Tibial artery (tissue), 4 donors: ENCODE measurements at regions not wholly inside any gene's neighbourhood (a gene's known extent, or its start where the extent isn't known, plus 50 kb on each side); places are given as distances from the start of the nearest gene placed in this dataset.

Experiments
- DNase-seq, 2 donors: peaks; one replicate each; pipeline ENCODE4 v3.0.0-alpha.2; 2019
- H3K27ac ChIP-seq, 2 donors: fragments of 200-600 bp; sonication (generic) in 1 of 2; 1 replicate in 1 of 2; 2 replicates in 1 of 2; pipeline ENCODE4 v1.5.1; 2018 to 2019; ENCODE audit warnings: mild to moderate bottlenecking in 1 of 2
- H3K27me3 ChIP-seq, 2 donors: fragments of 200-600 bp; sonication (generic) in 1 of 2; one replicate each; pipeline versions ENCODE4 v1.5.1 to v1.6.0; 2016 to 2019
- H3K36me3 ChIP-seq, 3 donors: fragments of 200-600 bp; sonication (generic) in 2 of 3; one replicate each; pipeline ENCODE4 v1.5.1; 2016 to 2019; ENCODE audit warnings: mild to moderate bottlenecking in 2 of 3
- H3K4me1 ChIP-seq, 4 donors: fragments of 200-600 bp; sonication (generic) in 2 of 4; 1 replicate in 3 of 4; 2 replicates in 1 of 4; pipeline ENCODE4 v1.5.1; 2016 to 2019
- H3K4me3 ChIP-seq, 2 donors: fragments of 200-600 bp; sonication (generic) in 1 of 2; 1 replicate in 1 of 2; 2 replicates in 1 of 2; pipeline ENCODE4 v1.5.1; 2018 to 2019; ENCODE audit warnings: mild to moderate bottlenecking in 2 of 2
- H3K9me3 ChIP-seq, 3 donors: fragments of 200-600 bp; sonication (generic) in 1 of 3; one replicate each; pipeline ENCODE4 v1.5.1; 2016 to 2019
- intact Hi-C: fragments of 100-400 bp; cut with DNase I; formaldehyde crosslinking; loops from one replicate; pipeline ENCODE4 v1.15.0; 2023; ENCODE audit warnings: low total_unique reads
- TF ChIP-seq, protein P1 (sequence below), 2 experiments: fragments of 200-600 bp in 1 of 2; fragments of 450-650 bp in 1 of 2; IDR thresholded peaks; one replicate each; pipeline ENCODE4 v1.5.1; 2017 to 2019; ENCODE audit warnings: antibody characterized with exemption in 2 of 2, mild to moderate bottlenecking in 1 of 2, moderate library complexity in 1 of 2

GRCh38 chr2:65708086-65708485 lies 275.7 kb upstream of the SPRED2 start:
- TF ChIP-seq, protein P1, sequence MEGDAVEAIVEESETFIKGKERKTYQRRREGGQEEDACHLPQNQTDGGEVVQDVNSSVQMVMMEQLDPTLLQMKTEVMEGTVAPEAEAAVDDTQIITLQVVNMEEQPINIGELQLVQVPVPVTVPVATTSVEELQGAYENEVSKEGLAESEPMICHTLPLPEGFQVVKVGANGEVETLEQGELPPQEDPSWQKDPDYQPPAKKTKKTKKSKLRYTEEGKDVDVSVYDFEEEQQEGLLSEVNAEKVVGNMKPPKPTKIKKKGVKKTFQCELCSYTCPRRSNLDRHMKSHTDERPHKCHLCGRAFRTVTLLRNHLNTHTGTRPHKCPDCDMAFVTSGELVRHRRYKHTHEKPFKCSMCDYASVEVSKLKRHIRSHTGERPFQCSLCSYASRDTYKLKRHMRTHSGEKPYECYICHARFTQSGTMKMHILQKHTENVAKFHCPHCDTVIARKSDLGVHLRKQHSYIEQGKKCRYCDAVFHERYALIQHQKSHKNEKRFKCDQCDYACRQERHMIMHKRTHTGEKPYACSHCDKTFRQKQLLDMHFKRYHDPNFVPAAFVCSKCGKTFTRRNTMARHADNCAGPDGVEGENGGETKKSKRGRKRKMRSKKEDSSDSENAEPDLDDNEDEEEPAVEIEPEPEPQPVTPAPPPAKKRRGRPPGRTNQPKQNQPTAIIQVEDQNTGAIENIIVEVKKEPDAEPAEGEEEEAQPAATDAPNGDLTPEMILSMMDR (IDR thresholded peaks at IDR 0.05), result no peak
- intact Hi-C loops, result no loop called here
- Histone ChIP-seq H3K4me1 (no peaks in the 10 kb centered on the region), H3K27me3 (no peaks in the 10 kb centered on the region), H3K4me3 (no peak overlapping the region), H3K36me3 (no peaks in the 10 kb centered on the region), H3K27ac (no peak overlapping the region), H3K9me3 (no peaks in the 10 kb centered on the region)
- no peak for DNase-seq

DNA sequence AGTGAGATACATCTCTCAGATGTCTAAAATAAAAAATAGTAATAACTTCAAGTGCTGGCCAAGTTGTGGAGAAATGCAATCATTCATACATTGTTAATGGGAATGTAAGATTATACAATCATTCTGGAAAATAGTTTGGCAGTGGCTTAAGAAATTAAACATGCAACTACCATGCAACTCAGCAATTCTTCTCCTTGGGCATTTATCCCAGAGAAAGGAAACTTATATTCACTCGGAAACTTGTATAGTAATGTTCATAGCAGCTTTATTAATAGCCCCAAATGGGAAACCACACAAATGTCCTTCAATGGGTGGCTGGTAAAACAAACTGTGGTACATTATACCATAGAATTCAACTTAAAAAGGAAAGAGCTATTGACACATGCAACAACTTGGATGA lies 274.0 kb upstream of the SPRED2 start:
- Histone ChIP-seq H3K4me1 (no peaks in the 10 kb centered on the region), H3K9me3 (no peaks in the 10 kb centered on the region), H3K36me3 (no peaks in the 10 kb centered on the region), H3K27me3 (no peaks in the 10 kb centered on the region), H3K27ac (no peak overlapping the region), H3K4me3 (no peak overlapping the region)
- DNase-seq, result no peak
- TF ChIP-seq, protein P1 (IDR thresholded peaks at IDR 0.05), result no peak
- intact Hi-C loops, result no loop called here

- Histone ChIP-seq H3K4me3 (no peak overlapping the region), H3K9me3 (no peaks in the 10 kb centered on the region), H3K36me3 (no peaks in the 10 kb centered on the region), H3K27ac (no peak overlapping the region), H3K4me1 (no peaks in the 10 kb centered on the region), H3K27me3 (no peaks in the 10 kb centered on the region)
- no peak for DNase-seq
- TF ChIP-seq, protein P1 (IDR thresholded peaks at IDR 0.05), result no peak
- intact Hi-C loops, result no loop called here
These were observed 268.8 kb upstream of the SPRED2 start for GRCh38 chr2:65701191-65701590.

DNA sequence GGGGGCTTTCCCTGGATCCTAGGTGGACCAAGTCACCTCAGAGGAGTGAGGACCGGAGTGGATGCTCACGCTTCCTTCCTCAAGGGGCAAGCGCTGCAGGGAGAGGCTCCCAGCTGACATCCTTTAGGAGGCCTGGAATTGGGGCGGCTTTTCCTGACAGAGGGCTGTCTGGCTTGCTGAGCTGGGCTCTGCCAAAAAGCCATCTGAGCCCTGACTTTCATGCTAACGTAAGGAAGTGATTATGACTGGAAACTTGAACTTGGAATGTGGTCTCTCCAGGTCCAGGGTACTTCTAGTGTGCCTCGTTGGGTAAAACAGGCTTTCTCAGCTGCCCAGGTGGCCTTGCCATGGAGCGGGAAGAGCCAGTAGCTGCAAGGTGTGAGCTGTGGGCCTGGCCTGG lies 268.3 kb upstream of the SPRED2 start:
- Histone ChIP-seq H3K9me3 (no peaks in the 10 kb centered on the region), H3K36me3 (no peaks in the 10 kb centered on the region), H3K4me1 (no peaks in the 10 kb centered on the region), H3K27me3 (no peaks in the 10 kb centered on the region), H3K27ac (no peak overlapping the region), H3K4me3 (no peak overlapping the region)
- intact Hi-C loops, result no loop called here
- no peak for DNase-seq
- TF ChIP-seq, protein P1 (IDR thresholded peaks at IDR 0.05), result no peak

GRCh38 chr2:65700004-65700651 lies 267.7 kb upstream of the SPRED2 start:
- TF ChIP-seq, protein P1 (IDR thresholded peaks at IDR 0.05), result no peak
- intact Hi-C loops, result no loop called here
- no peaks in the 10 kb centered on the region for H3K36me3 ChIP-seq
- H3K27me3 ChIP-seq, result no peaks in the 10 kb centered on the region
- no peak for DNase-seq
- H3K4me1 ChIP-seq, result no peaks in the 10 kb centered on the region
- no peak overlapping the region for H3K4me3 ChIP-seq
- no peak overlapping the region for H3K27ac ChIP-seq
- no peaks in the 10 kb centered on the region for H3K9me3 ChIP-seq

DNA sequence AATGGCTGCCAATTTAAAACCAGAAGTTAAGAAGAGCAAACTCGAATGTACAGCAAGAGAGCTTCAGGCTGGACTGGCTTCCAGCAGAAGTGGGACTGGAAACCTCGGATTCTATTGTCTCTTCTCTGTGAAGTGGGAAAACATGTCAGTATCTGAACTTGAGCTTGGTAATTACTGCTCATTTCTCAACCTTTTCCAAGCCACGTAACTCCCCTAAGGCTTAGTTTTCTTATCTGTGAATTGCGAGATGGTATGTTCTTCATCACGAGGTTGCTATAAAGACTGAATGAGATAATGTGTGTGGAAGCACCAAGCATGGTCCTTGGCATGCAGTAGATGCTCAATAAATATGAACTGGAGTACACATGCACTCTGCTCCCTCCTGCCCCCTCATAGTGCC lies 259.4 kb upstream of the SPRED2 start:
- Histone ChIP-seq H3K36me3 (no peaks in the 10 kb centered on the region), H3K9me3 (no peaks in the 10 kb centered on the region), H3K4me3 (no peak overlapping the region), H3K4me1 (no peaks in the 10 kb centered on the region), H3K27ac (no peak overlapping the region), H3K27me3 (peaks cover 0 to 7% of the 10 kb centered on the region in 2 donors)
- TF ChIP-seq, protein P1 (IDR thresholded peaks at IDR 0.05), result no peak
- DNase-seq, result no peak
- intact Hi-C loops, result no loop called here
